ENCODE measurements at regions not wholly inside any gene's neighbourhood (a gene's known extent, or its start where the extent isn't known, plus 50 kb on each side); places are given as distances from the start of the nearest gene placed in this dataset.
"Not testable (repeated sequence)": the region's sequence is repeated elsewhere in the genome, so short reads cannot be mapped to it uniquely, and the experiment has no call there.

DNA sequence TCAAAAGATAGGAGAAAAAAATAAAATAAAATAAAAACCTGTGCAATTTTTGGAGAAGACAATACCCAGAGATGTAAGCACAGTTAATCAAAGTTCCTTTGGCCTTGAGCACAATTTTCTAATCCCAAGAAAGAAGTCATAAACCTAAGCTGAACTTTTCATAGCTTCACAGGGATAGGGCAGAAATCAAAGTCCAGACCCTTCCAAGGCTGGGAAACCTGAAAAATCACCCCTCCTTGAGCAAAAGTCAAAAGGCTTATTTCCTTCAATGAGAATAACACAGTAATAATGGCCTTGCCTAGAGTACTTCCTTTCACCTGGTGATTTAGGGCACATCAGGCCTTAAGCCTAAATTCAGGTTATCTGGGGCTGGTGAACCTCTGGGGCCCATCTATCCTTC, 415.0 kb upstream of the BTBD3 start:
- DNase-seq (ENCODE audit: low read depth, low spot score) = no peak

DNA sequence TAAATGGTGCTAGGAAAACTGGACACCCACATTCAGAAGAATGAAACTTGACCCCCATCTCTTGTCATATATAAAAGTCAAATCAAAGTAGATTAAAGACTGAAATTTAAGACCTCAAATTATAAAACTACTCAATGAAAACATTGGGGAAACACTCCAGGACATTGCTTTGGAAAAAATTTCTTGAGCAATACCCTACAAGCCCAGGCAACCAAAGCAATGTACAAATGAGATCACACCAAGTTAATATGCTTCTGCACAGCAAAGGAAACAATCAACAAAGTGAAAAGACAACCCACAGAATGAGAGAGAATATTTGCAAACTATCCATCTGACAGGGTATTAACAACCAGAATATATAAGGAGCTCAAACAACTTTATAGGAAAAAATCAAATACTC, 407.9 kb upstream of the BTBD3 start:
- DNase-seq (ENCODE audit: low read depth, low spot score) = no peak

DNA sequence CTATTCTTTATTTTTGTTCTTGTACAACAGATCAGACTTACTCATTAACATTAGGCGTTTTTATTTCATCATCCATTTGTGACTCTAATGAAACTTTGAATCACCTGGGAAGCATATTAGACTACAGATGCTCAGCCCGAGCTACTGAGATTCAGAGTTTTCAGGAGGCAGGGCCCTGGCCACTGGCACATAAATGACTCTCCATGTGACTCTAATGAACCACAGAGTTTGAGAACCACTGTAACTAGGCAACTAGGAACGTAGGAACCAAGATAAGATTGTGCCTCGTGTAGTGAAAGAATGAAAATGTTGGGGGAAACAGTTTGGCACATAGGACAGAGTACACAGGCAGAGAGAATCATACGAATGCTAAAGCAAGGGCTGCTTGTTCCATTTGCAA, 405.9 kb upstream of the BTBD3 start:
- no peak for DNase-seq (ENCODE audit: low read depth, low spot score)

DNA sequence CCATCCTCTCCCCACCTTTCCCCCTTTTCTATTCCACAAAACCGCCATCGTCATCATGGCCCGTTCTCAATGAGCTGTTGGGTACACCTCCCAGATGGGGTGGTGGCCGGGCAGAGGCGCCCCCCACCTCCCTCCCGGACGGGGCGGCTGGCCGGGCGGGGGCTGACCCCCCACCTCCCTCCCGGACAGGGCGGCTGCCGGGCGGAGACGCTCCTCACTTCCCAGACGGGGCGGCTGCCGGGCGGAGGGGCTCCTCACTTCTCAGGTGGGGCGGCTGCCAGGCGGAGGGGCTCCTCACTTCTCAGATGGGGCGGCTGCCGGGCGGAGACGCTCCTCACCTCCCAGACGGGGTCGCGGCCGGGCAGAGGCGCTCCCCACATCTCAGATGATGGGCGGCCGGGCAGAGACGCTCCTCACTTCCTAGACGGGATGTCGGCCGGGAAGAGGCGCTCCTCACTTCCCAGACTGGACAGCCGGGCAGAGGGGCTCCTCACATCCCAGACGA, 404.4 kb upstream of the BTBD3 start:
- DNase-seq (ENCODE audit: low read depth, low spot score) = not testable (repeated sequence)

DNA sequence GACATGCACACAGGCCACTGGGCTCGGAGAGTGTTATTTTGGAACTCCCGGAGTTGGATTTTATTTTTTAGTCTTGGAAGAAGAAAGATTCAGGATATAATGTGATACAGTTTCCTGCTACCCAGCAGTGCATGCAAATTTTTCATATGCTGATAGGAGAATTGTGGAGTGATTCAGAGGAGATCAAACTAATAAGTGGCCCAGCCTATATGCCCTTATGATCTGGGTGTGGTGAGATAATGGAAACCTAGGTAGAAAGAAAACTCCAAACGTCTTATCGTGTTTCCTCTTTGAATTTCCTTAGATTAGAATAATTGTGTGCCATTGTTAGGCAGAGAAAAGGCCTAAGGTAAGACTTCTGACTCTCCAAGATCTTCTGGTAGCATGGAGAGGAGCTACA, 401.2 kb upstream of the BTBD3 start:
- no peak for DNase-seq (ENCODE audit: low read depth, low spot score)

DNA sequence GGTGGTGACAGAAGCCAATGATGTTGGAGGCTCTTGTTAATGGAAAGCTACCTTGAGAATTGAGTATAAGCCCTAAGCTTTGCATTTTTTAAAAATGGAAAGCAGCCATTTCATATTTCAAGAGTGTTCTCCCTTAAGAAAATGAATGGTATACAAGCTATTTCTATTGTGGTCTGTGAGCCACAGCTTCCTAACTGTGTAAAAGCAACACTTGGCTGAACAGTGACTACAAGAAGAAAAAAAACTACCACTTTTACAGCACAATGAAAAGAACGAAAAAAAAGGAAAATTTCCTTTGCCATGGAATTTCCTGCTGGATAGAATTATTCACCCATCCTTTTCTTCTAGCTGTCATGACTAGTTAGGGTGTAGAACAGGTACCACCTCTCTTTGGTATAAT, 397.1 kb upstream of the BTBD3 start:
- DNase-seq (ENCODE audit: low read depth, low spot score) = no peak

DNA sequence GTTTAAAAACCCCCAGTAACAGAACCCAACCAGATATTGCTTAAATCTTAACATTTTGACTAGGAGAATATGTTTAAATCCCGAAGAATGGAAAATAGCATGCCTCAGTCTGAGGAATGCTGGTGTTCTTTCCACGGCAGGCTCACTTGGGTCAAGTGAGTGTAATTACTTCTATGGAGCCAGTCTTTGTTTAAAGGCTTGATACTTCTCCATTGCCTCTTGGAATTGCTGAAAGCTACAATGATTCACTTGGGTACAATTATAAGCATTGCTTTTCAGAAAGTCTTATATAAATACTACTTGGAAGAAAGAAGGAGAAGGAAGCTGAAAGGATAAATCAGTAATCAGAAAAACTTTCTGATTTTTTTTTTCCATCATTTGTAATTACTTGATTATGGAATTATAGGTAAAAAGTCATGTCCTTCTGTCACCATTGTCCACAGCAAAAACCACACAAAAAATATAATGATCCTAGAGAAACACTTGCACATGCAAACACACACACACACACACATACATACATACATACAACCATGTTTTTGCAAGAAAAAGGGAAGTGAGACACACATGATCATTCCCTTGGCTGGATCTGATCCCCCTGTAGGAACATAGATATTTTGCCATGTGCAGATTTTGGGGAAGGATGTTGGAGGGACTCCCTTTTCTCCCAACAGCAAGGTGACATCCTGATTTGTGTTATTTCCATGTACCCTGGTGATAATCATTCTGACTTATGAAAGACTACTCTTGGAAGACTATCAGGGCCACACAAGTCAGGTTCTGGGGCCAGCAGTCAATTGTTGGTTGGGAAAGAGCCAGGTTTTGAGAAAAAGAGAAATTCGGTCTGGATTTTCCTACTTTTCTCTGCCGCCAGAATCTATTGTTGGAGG, 396.0 kb upstream of the BTBD3 start:
- DNase-seq (ENCODE audit: low read depth, low spot score) = no peak

DNA sequence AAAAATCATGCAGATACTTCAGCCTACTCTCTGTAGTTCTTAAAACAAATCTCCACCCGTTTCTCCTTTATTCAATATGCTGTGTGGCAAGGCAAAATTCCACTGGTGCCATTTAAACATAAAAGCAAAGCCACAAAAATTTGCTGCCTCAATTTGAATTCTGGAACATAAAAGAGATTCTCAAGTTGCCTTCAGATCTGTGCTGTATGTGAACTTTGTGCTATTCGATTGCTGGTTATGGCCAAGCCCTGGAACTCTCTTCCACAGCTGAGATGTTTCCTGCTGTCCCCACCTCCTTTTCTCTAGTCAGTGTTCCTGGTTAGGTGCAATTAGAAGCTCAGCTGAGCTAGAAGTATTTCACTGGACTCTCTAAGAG, 395.3 kb upstream of the BTBD3 start:
- DNase-seq (ENCODE audit: low read depth, low spot score) = no peak

DNA sequence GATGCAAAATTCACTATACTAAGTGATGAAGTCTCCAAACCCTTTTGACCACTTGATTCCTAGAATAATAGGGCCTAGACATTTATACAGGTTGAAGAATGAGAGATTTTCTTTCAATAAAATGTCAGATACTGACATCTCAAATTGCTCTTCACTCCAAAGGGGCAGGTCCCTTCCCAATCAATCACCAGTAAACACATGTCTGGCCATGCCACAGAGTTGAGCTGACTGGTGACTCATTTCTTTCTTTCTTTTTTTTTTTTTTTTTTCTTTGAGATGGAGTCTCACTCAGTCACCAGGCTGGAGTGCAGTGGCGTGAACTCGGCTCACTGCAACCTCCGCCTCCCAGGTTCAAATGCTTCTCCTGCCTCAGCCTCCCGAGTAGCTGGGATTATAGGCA, 388.6 kb upstream of the BTBD3 start:
- DNase-seq (ENCODE audit: low read depth, low spot score) = no peak

DNA sequence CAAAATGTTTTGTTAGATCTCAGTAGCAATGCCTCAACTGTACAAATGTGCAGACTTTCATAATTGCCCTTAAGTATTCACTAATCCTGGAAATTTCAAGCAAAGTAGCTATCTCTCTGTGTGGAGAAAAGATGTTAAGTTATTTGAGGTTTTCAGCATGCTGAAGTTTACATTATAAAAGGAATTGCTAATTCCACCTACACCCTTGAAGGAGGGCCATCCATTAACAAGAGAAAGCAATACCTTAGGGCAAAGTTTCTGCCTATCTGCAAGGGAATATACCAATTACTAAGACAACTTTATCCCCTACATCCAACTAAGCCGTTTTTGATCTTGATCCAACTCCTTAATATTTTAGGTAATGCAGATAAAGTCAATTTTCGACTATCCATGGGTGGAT, 380.7 kb upstream of the BTBD3 start:
- no peak for DNase-seq (ENCODE audit: low read depth, low spot score)

DNA sequence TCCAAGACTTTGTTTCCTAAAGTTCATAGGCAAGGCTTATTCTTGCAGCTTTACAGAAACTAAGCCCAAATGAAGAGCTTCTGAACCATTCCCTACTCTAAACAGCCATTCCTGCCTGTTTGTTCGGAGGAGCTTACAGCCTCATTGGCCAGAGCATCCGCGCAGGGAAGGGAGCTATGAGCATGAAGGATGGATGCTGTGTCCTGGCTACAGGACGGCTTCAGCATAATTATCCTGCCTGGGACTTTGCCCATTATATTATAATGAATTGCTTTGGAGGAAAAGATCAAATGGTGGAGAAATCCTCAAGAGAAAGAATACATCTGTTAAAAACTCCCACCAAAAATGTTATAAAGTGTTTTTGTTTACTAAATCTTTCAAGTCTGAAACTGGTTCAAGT, 378.2 kb upstream of the BTBD3 start:
- no peak for DNase-seq (ENCODE audit: low read depth, low spot score)

DNA sequence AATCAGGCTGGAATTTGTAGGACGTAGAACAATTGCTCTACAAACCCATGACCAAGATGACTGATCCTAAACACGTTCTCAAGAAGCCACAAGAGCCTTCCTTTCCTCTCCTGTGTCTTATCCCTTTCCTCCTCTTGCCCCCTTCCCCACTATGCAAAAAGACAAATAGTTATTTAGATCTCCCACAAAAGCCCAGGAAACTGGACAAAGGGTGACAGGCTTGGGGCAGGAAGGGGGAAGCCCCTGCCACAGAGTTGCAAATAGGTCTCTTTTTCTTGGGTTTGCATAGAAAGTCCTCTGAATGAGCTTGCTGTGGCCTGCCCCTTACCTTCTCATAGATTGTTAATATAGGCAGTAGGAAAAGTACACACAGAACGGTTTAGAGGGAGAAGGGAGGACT, 377.1 kb upstream of the BTBD3 start:
- no peak for DNase-seq (ENCODE audit: low read depth, low spot score)

DNA sequence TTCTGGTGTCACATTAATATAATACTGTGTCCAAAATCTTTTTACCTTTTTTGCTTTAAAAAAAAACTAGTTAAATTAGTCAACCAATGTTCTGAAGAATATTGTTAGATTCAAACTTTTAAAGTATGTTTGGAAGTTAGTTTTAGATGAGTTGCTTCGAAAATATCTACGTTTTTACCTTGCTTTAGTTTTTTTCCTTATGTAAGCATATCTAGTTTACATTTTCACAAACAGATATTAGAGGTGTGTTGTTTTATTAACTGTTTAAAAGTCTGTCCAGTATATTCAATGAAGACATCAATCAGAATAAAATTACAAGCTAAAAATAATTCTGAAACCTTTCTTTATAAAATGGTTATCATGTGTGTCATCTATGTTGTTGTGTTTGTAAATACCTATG, 375.0 kb upstream of the BTBD3 start:
- no peak for DNase-seq (ENCODE audit: low read depth, low spot score)

DNA sequence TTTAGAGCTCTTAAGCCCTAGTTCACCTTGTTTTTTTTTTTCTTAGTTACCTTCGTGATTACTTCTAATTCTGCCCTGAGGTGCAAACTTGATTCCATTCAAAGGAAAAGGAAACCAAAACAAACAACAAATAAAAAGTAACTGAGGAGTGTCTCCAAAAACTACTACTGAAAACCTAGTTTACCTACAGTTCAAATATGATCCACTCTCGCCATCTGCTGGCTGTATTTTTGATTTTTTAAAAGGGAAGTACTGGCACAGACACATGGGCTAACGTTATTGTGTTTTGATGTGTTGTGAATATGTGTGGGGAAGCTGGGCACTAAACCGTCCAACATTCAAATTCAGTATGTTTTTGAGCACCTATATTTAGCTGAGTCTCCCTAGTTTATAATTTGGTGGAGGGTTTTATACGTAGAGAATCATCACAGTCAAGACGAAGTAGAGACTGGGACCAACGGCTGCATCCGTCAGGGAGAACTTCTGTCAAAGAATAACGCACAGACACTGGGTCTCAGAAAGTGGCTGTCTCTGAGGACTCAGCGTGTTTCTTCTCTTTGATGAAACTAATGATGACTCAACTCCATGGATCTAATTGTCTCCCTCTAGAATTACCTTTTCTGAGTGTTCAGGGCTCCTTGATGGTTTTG, 373.5 kb upstream of the BTBD3 start:
- peak; percentile 70 for DNase-seq (ENCODE audit: low read depth, low spot score)

DNA sequence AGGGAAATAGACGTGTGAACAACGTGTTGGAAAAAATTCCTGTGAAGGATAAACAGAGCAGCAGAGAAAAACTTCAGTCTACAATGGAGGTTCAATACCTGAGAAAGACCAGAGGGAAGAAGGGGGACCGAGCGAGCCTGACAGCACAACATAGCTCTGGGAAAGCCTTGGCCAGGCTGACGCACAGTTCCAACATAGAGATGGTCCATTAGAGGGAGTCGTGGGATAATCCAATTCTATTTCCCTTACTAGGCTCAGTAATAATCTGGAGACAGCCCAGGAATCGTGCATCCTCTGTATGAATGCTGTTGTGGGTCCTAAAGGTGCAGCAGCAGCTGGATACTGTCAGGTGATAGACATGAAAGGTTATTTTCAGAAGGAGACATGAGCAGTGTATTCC, 370.8 kb upstream of the BTBD3 start:
- DNase-seq (ENCODE audit: low read depth, low spot score) = no peak

DNA sequence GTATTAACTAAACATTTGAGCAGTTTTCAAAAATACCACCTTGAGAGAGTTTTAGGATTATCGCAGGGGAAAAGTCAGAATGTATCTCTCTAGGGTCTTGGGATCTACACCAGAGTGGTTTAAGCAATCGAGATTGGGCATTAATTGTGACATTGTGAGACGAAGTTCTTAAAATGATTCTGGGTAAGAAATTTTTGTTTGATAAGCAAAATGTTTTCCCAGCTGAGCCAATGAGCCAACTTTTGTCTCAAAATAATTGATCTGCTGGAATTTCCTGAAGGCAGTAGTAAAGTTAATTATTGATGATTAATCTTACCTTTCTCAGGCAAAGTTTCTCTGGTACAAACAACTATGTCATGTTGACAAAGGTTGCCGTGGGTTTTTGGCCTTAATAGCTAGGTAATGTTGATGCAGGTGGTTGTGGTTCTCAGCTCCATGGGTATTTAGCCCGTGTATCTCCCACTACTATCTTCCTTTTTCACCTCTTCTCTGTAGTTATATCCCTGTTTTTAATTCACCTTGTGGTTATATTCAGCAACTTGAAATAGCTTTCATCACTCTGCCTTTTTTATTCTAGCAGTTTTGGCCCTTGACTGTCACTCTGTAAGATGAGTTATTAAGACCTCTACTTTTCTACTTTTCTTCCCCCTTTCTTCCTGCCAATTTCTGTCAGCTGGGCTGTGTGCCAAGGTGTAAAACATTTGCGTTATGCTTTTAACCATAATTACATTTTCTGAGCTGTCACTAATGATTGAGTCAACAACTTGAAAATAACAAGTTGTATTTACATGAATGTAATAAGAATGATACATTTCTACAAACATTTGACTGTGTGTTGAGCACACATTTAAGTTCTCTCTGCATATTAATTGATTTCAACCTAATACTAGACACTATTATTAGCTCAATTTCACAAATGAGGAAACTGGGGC, 368.3 kb upstream of the BTBD3 start:
- DNase-seq (ENCODE audit: low read depth, low spot score) = no peak

DNA sequence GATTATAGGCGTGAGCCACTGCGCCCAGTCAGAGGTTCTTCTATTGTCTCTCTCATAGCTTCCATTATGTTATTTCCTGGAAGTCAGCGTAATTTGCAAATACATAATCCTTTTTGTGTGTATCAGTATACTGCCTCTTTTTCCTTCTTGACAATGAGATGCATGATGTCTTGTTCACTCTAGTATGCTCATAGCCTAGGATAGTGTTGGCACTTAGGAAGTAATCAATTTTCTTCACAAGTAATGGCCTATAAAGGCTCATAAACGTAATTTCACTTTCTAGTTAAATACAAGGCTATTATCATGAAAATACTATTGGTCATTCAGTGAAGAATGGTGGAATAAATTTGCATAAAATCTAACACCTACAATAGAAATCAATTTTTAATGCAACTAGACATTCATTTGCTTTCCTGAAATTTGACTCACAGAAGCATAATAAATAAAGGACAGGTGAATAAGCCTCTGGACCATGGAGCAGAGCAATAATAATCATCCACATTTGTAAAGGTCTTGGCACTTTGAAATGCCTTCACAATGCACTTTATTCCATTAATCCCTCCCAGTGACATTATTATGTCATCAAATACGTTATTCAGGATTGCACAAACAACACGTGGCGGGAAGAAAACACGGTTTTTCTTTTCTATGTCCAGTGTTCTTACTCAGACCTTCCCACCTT, 366.9 kb upstream of the BTBD3 start:
- DNase-seq (ENCODE audit: low read depth, low spot score) = no peak

DNA sequence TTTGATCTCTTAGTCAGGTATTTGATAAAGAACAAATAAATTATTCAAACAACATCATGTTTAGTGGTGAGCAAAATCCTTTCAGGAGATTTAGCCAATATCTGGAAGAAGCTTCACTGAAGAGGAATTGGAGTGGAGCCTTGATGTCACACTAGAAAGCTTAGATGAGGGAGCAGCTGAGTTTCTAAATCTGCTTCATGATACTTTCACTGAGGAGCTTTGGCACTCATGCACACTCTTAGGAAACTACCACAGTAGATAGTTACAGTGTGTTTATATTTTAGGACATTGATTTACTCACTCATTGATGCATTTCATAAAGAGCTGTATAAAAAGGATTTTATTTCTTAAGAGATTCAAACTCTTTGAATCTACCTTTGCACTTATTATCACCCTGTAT, 366.2 kb upstream of the BTBD3 start:
- no peak for DNase-seq (ENCODE audit: low read depth, low spot score)

DNA sequence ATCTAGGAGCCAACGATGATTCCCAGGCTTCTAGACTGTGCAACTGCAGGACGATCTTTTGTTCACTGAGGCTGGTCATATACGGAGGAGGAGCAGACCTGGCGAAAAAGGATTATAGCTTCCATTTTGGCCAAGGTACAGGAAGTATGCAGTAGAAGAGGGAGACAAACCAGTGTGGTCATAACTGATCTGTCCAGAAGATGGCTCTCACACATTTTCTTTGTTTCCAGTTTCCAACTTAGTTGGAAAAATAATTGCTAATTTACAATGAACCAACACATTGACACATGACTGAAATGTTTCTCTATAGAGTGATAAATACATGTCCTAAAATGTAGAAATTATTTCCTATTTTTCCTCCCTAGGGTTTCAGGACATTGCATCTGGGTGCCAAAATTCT, 364.1 kb upstream of the BTBD3 start:
- no peak for DNase-seq (ENCODE audit: low read depth, low spot score)

DNA sequence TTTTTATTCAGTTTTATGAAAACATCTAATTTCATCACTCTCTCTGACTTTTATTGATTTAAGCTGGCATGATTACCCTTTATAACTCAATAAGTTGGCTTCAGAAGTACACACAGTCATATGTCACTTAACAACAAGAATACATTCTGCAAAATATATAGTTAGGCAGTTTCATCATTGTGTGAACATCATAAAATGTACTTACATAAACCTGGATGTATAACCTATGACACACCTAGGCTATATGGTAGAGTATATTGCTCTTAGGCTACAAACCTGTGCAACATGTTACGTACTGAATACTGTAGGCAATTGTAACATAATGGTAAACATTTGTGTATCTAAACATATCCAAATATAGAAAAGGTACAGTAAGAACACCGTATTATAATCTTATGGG, 362.2 kb upstream of the BTBD3 start:
- no peak for DNase-seq (ENCODE audit: low read depth, low spot score)

DNA sequence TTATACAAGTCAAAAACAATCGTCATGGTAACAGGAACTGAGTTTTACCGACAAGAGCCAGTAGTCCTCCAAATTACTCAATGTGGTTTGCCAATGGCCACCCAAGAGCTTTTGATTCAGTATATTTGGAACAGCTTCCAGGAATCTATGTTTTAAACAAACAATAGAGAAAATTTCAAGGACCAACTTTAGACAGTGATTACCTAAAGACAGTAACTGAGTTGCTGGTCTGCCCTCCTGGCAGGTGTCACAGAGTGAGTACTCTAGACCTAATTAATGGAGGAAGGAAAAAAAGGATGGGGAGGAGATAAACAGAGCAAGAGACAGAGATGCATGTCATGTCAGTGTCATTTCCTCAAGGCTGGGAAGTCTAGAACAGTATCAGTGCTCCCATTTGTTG, 361.3 kb upstream of the BTBD3 start:
- no peak for DNase-seq (ENCODE audit: low read depth, low spot score)

DNA sequence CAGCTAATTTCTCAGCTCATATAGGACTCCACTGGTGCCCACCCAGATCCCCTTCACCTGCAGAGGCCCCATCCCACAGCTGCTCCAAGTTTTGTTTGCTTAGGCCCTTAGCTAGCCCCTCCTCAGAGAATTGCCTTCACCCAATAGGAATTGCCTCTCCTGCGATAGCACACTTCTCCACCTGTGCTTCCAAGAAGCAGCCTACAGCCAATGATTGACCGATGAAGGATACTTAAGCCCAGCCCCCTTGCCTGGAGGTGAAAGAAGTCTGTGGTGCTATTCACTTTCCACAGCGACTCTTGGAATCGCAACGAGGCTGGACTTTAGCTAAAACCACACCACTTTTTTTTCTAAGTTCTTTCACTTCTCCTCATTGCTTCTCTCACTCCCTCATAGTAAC, 353.2 kb upstream of the BTBD3 start:
- no peak for DNase-seq (ENCODE audit: low read depth, low spot score)

All from smooth muscle cell of the brain vasculature (primary cell).